22Rv1 (cell line): ENCODE measurements at regions not wholly inside any gene's neighbourhood (a gene's known extent, or its start where the extent isn't known, plus 50 kb on each side); places are given as distances from the start of the nearest gene placed in this dataset.

Experiments
- CTCF ChIP-seq: fragments of 450-650 bp; IDR thresholded peaks from 2 replicates; pipeline ENCODE4 v1.5.1; 2017; ENCODE audit warnings: mild to moderate bottlenecking
- ZFX ChIP-seq: fragments of 450-650 bp; IDR thresholded peaks from 2 replicates; pipeline ENCODE4 v1.6.1; 2017; ENCODE audit warnings: antibody characterized with exemption, borderline replicate concordance

DNA sequence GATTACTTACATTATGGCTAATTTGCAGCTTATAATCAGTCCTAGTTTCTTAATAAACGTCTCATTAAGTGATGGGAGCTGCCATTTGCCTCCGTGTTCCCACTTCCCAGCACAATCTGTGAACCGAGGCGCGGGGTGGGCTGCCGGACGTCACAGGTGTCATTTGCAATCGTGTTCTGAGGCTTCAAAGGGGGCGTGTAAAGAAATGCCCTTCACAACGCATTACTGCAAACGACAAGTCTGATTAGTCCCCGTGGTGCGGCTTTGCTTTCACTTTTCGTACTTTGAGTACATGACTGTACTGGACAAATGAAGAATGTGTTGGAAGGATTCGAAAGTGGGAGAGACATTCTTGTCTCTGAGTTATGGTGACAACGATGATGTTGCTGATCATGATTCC lies 614.2 kb upstream of the ADARB2 start:
- TF ChIP-seq CTCF (no peak), ZFX (no peak)
